Naive thymus-derived CD4-positive, alpha-beta T cell (primary cell): ENCODE measurements at regions not wholly inside any gene's neighbourhood (a gene's known extent, or its start where the extent isn't known, plus 50 kb on each side); places are given as distances from the start of the nearest gene placed in this dataset.
A peak's percentile ranks its signal among the peaks of the same experiment; 100 is the strongest.

Experiments used
- ATAC-seq: fragments of 150-1000 bp; cut with Tn5 transposase; 2 replicates; pipeline ENCODE4 v1.10.0; 2021; ENCODE audit warnings: mild to moderate bottlenecking, moderate library complexity
- CTCF ChIA-PET: fragments of 350-600 bp; sonication (Branson Sonifier 250); formaldehyde crosslinking; loops from one replicate; lab custom pipeline; 2021; ENCODE audit warnings: antibody characterized with exemption; lab: Charles Lee
- POLR2A ChIA-PET: fragments of 350-600 bp; sonication (Branson Sonifier 250); formaldehyde crosslinking; loops from one replicate; lab custom pipeline; 2021; ENCODE audit warnings: antibody characterized with exemption, inconsistent platforms; lab: Charles Lee
- DNase-seq, 9 donors: peaks; one replicate each; pipeline versions ENCODE4 v3.0.0 to v3.0.0-alpha.2; 2020 to 2022; ENCODE audit warnings: mixed read lengths in 1 of 9
- H3K27ac ChIP-seq: one replicate; pipeline ENCODE4 v1.7.0; 2013; ENCODE audit warnings: mild to moderate bottlenecking, low read depth, low read length, moderate library complexity
- H3K27me3 ChIP-seq, 2 donors: one replicate each; pipeline ENCODE4 v1.7.0; 2013; ENCODE audit warnings: low read length in 2 of 2, mild to moderate bottlenecking in 2 of 2, moderate library complexity in 2 of 2; ENCODE audit not compliant: control insufficient read depth in 2 of 2, insufficient read depth in 2 of 2
- H3K36me3 ChIP-seq, 3 experiments: 1 replicate in 2 of 3; 2 replicates in 1 of 3; pipeline ENCODE4 v1.7.0; 2013; ENCODE audit warnings: low read length in 3 of 3, mild to moderate bottlenecking in 3 of 3, moderate library complexity in 1 of 3; ENCODE audit not compliant: insufficient read depth in 3 of 3, control insufficient read depth in 2 of 3
- H3K4me1 ChIP-seq, 2 donors: one replicate each; pipeline ENCODE4 v1.7.0; 2013; ENCODE audit warnings: low read length in 2 of 2, mild to moderate bottlenecking in 2 of 2, moderate library complexity in 1 of 2; ENCODE audit not compliant: control insufficient read depth in 2 of 2, insufficient read depth in 2 of 2
- H3K4me3 ChIP-seq: 2 replicates; pipeline ENCODE4 v1.7.0; 2013; ENCODE audit warnings: mild to moderate bottlenecking, low read length
- H3K9me3 ChIP-seq, 3 experiments: 1 replicate in 2 of 3; 2 replicates in 1 of 3; pipeline ENCODE4 v1.7.0; 2013; ENCODE audit warnings: low read length in 3 of 3; ENCODE audit not compliant: control insufficient read depth in 2 of 3
- H3K27ac Mint-ChIP-seq, 9 donors: one replicate each; pipeline ENCODE4 v1.8.0; 2020 to 2022; ENCODE audit warnings: mixed read lengths in 9 of 9, mild to moderate bottlenecking in 8 of 9, moderate library complexity in 5 of 9, inconsistent platforms in 2 of 9
- H3K27me3 Mint-ChIP-seq, 5 donors: one replicate each; pipeline ENCODE4 v1.8.0; 2021 to 2022; ENCODE audit warnings: mixed read lengths in 5 of 5, mild to moderate bottlenecking in 1 of 5
- H3K36me3 Mint-ChIP-seq, 5 donors: one replicate each; pipeline ENCODE4 v1.8.0; 2020 to 2022; ENCODE audit warnings: mixed read lengths in 5 of 5, mild to moderate bottlenecking in 3 of 5, inconsistent platforms in 1 of 5
- H3K4me1 Mint-ChIP-seq, 7 donors: one replicate each; pipeline ENCODE4 v1.8.0; 2020 to 2022; ENCODE audit warnings: mixed read lengths in 7 of 7, mild to moderate bottlenecking in 3 of 7, inconsistent platforms in 1 of 7
- H3K4me3 Mint-ChIP-seq, 10 donors: one replicate each; pipeline ENCODE4 v1.8.0; 2020 to 2022; ENCODE audit warnings: mild to moderate bottlenecking in 10 of 10, mixed read lengths in 10 of 10, moderate library complexity in 6 of 10, inconsistent platforms in 2 of 10
- H3K9me3 Mint-ChIP-seq, 11 donors: one replicate each; pipeline ENCODE4 v1.8.0; 2020 to 2022; ENCODE audit warnings: mixed read lengths in 11 of 11, mild to moderate bottlenecking in 4 of 11, inconsistent platforms in 1 of 11, moderate library complexity in 1 of 11
- intact Hi-C, 2 donors: fragments of 100-400 bp; cut with micrococcal nuclease; formaldehyde crosslinking; loops; one replicate each; pipeline ENCODE4 v1.15.1; 2023

DNA sequence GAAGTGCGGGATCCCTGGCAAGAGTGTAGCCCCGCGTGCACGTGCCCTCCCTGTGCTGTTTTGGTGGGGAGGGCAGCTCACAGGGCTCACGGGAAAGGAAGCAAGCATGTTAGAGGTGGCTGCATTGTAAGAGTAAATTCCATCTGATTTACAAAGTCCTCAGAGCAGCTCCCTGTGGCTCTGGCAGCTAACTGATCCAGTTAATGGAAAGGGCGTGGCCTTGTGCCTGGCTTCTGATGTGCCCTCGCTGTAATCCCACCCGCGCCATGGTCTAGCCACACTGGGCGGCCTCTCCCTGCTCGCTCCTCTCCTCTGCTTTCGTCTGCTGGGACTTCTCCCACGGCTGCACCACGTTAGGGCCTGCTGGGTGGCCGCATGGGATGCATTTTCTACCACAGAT, 258.5 kb downstream of the FGF9 start:
- Histone ChIP-seq H3K4me1 (no peaks in the 10 kb centered on the region), H3K4me3 (no peak overlapping the region), H3K9me3 (no peaks in the 10 kb centered on the region), H3K27ac (no peak overlapping the region), H3K27me3 (no peaks in the 10 kb centered on the region), H3K36me3 (no peaks in the 10 kb centered on the region)
- Mint-ChIP-seq H3K27me3 (no peaks in the 10 kb centered on the region), H3K36me3 (no peaks in the 10 kb centered on the region), H3K27ac (peak overlapping the region in 1 of 9 donors; percentile 40), H3K9me3 (no peaks in the 10 kb centered on the region), H3K4me3 (no peak overlapping the region), H3K4me1 (peaks cover 0 to 4% (median 0%) of the 10 kb centered on the region in 7 donors)
- ChIA-PET POLR2A (no interaction called here), CTCF (interaction anchor here (0.6 kb wide), 1 partner anchor 33 kb away, joined by 3 read pairs; no protein-coding TSS in a partner anchor)
- DNase-seq (no peak), ATAC-seq (no peak)
- intact Hi-C loops = no loop called here

DNA sequence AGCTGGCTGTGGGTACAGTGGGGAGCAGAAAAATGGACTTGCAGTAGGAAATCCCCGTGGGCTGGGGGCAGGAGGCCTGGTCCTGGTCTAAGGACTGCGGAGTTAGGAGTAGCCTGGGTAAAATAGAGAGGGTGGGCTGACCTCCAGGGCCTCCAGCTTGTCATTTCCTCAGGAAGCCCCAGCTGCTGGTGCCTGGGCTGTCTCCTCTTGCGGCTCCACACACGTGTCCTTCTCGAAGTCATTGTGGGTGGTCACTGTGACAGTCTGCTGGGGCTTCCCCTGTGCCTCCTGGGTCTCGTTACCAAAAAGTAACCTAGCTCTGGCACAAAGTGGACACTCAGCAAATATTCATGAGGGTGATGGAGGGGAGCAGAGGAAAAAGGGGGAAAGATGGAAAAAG, 259.7 kb downstream of the FGF9 start:
- no peak overlapping the region for H3K27ac ChIP-seq
- no peaks in the 10 kb centered on the region for H3K4me1 ChIP-seq
- ChIA-PET POLR2A (no interaction called here), CTCF (no interaction called here)
- peaks cover 0 to 4% (median 0%) of the 10 kb centered on the region in 7 donors for H3K4me1 Mint-ChIP-seq
- ATAC-seq (no peak), DNase-seq (no peak)
- H3K36me3 Mint-ChIP-seq = no peaks in the 10 kb centered on the region
- no peak overlapping the region for H3K27ac Mint-ChIP-seq
- no peaks in the 10 kb centered on the region for H3K9me3 ChIP-seq
- no peaks in the 10 kb centered on the region for H3K36me3 ChIP-seq
- H3K27me3 Mint-ChIP-seq = no peaks in the 10 kb centered on the region
- intact Hi-C loops = no loop called here
- H3K4me3 Mint-ChIP-seq = no peak overlapping the region
- no peaks in the 10 kb centered on the region for H3K9me3 Mint-ChIP-seq
- H3K4me3 ChIP-seq = no peak overlapping the region
- H3K27me3 ChIP-seq = no peaks in the 10 kb centered on the region

DNA sequence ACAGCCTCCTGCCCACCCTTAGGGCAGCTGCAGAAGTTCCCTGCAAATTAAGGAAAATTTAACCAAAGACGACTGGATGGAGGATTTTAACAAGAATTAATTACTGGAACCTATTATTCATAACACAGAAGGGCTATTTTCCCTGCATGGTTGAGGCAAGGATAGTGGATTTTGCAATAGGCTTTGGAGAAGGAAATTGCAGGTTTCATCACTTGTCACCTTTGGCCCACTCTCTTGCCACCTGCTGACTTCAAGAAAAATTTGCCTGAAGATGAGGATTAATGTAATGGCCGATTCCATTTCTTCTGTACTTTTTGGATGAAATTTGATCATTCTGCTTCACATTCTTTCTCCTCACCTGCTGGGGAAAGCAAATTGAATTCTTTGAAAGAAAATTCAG, 261.7 kb downstream of the FGF9 start:
- DNase-seq = no peak
- intact Hi-C loops = no loop called here
- ChIA-PET CTCF (no interaction called here), POLR2A (no interaction called here)
- no peak overlapping the region for H3K27ac ChIP-seq
- no peaks in the 10 kb centered on the region for H3K36me3 ChIP-seq
- Mint-ChIP-seq H3K4me3 (no peak overlapping the region), H3K36me3 (no peaks in the 10 kb centered on the region), H3K4me1 (peaks cover 0 to 4% (median 0%) of the 10 kb centered on the region in 7 donors), H3K27ac (no peak overlapping the region), H3K27me3 (no peaks in the 10 kb centered on the region), H3K9me3 (peaks cover 0 to 1% (median 0%) of the 10 kb centered on the region in 11 donors)
- no peak for ATAC-seq
- no peaks in the 10 kb centered on the region for H3K27me3 ChIP-seq
- H3K4me1 ChIP-seq = no peaks in the 10 kb centered on the region
- no peaks in the 10 kb centered on the region for H3K9me3 ChIP-seq
- no peak overlapping the region for H3K4me3 ChIP-seq

DNA sequence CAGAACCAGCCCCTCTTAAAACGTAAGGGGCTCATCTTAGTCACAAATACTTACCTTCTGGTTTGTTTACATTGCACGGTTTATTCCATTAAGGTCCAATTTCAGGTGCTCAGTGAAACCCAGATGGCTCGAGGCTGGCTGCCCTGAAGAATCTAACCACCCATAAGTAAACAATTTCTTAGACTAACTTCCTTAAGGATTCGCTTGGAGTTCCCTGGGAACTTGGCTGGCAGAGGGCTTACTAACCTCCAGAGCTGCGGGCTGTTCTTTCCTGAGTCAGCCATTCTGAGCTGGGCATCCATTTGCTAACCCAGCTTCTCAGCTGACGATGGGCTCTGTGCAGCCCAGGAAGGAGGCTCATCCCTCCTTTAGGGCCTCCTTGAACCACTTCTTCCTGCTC, 262.1 kb downstream of the FGF9 start:
- Mint-ChIP-seq H3K4me1 (peaks cover 0 to 4% (median 0%) of the 10 kb centered on the region in 7 donors), H3K27ac (no peak overlapping the region), H3K4me3 (no peak overlapping the region), H3K36me3 (no peaks in the 10 kb centered on the region), H3K27me3 (no peaks in the 10 kb centered on the region), H3K9me3 (peaks cover 0 to 1% (median 0%) of the 10 kb centered on the region in 11 donors)
- no peaks in the 10 kb centered on the region for H3K9me3 ChIP-seq
- ChIA-PET CTCF (no interaction called here), POLR2A (no interaction called here)
- no peak overlapping the region for H3K4me3 ChIP-seq
- H3K4me1 ChIP-seq = no peaks in the 10 kb centered on the region
- no peak for DNase-seq
- no peak for ATAC-seq
- H3K27ac ChIP-seq = no peak overlapping the region
- H3K36me3 ChIP-seq = no peaks in the 10 kb centered on the region
- intact Hi-C loops = no loop called here
- no peaks in the 10 kb centered on the region for H3K27me3 ChIP-seq

DNA sequence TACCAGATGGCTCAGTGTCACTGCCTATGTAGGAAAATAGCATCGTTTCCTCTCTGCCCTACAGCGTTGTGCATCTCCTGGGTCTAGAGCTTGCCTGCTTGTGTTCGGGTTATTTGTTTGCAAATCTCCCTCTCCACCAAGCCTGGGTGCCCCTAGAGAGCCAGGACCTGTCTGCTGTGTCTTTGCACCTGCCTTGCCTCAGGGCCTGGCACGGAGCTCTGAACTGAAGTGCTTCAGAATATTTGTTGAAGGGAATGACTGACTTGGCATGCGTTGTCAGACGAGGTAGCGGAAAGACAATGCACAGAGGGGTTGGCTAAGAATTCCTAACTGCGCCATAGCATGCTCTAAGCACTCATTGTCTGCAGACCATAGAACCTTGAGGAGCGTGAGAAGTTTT, 263.4 kb downstream of the FGF9 start:
- H3K9me3 ChIP-seq = no peaks in the 10 kb centered on the region
- no peak for DNase-seq

DNA sequence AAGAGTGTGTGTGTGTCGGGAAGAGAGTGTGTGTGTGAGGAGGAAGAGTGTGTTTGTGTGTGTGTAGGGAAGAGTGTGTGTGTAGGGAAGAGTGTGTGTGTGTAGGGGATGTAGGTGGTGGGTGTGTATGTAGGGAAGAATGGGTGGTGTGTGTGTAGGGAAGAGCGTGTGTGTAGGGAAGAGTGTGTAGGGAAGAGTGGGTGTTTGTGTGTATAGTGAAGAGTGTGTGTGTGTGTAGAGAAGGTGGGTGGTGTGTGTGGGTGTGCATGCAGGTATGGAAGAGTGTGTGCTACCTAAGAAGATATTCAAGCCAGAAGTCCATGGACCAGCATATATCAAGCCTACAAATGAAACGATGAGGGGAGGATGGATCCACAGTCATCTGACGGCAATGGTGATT, 265.8 kb downstream of the FGF9 start:
- H3K27ac Mint-ChIP-seq = no peak overlapping the region
- Histone ChIP-seq H3K27me3 (no peaks in the 10 kb centered on the region), H3K4me1 (no peaks in the 10 kb centered on the region), H3K36me3 (no peaks in the 10 kb centered on the region), H3K9me3 (no peaks in the 10 kb centered on the region), H3K4me3 (no peak overlapping the region), H3K27ac (no peak overlapping the region)
- peaks cover 0 to 2% (median 0%) of the 10 kb centered on the region in 11 donors for H3K9me3 Mint-ChIP-seq
- DNase-seq (no peak), ATAC-seq (no peak)
- intact Hi-C loops = no loop called here
- POLR2A ChIA-PET = no interaction called here
- H3K4me3 Mint-ChIP-seq = no peak overlapping the region
- no peaks in the 10 kb centered on the region for H3K4me1 Mint-ChIP-seq
- CTCF ChIA-PET = no interaction called here
- H3K27me3 Mint-ChIP-seq = peaks cover 0 to 5% (median 0%) of the 10 kb centered on the region in 5 donors
- no peaks in the 10 kb centered on the region for H3K36me3 Mint-ChIP-seq

More for the DNA sequence above, 263.4 kb downstream of the FGF9 start:
- H3K4me3 ChIP-seq = no peak overlapping the region
- H3K4me3 Mint-ChIP-seq = no peak overlapping the region
- ATAC-seq = no peak
- peaks cover 0 to 4% (median 0%) of the 10 kb centered on the region in 5 donors for H3K27me3 Mint-ChIP-seq
- CTCF ChIA-PET = no interaction called here
- H3K27ac ChIP-seq = no peak overlapping the region
- H3K4me1 ChIP-seq = no peaks in the 10 kb centered on the region
- POLR2A ChIA-PET = no interaction called here
- peaks cover 0 to 1% (median 0%) of the 10 kb centered on the region in 11 donors for H3K9me3 Mint-ChIP-seq
- H3K27me3 ChIP-seq = no peaks in the 10 kb centered on the region
- no peaks in the 10 kb centered on the region for H3K36me3 ChIP-seq
- intact Hi-C loops = no loop called here
- H3K4me1 Mint-ChIP-seq = peaks cover 0 to 4% (median 0%) of the 10 kb centered on the region in 7 donors
- no peaks in the 10 kb centered on the region for H3K36me3 Mint-ChIP-seq
- no peak overlapping the region for H3K27ac Mint-ChIP-seq

DNA sequence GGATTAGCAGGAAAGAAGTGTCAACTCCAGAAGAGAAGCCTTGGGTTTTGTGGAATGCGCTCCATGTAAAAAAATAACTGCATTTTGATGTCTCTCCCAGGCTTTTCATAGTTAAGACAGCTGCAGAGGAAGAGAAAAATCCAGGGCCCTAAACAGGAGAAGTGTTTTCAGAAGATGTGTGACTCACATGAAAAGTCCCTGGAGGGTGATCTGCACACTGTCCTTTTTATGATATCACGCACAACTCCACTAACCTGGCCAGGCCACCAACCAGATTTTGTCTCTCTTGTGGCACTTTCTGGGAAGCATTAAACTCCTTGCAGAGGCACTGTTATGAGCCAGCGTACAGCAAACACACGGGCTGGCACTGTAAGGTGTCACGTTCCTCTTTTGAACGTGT, 267.3 kb downstream of the FGF9 start:
- intact Hi-C loops = no loop called here
- no peak overlapping the region for H3K4me3 Mint-ChIP-seq

More for the DNA sequence above, 267.3 kb downstream of the FGF9 start:
- Histone ChIP-seq H3K36me3 (no peaks in the 10 kb centered on the region), H3K9me3 (no peaks in the 10 kb centered on the region), H3K4me1 (no peaks in the 10 kb centered on the region), H3K27me3 (no peaks in the 10 kb centered on the region), H3K4me3 (no peak overlapping the region), H3K27ac (no peak overlapping the region)
- Mint-ChIP-seq H3K4me1 (no peaks in the 10 kb centered on the region), H3K9me3 (peaks cover 0 to 8% (median 2%) of the 10 kb centered on the region in 11 donors), H3K27me3 (peaks cover 0 to 5% (median 0%) of the 10 kb centered on the region in 5 donors), H3K27ac (no peak overlapping the region), H3K36me3 (peaks cover 0 to 2% (median 0%) of the 10 kb centered on the region in 5 donors)
- no peak for DNase-seq
- CTCF ChIA-PET = no interaction called here
- no peak for ATAC-seq
- POLR2A ChIA-PET = no interaction called here
